Activated CD8-positive, alpha-beta memory T cell treated with anti-CD3 and anti-CD28 coated beads, Interleukin-2, amount 10 ng/mL, durations not matched to agents 7 days and 5 days (primary cell): ENCODE measurements at regions not wholly inside any gene's neighbourhood (a gene's known extent, or its start where the extent isn't known, plus 50 kb on each side); places are given as distances from the start of the nearest gene placed in this dataset.
"Not testable (repeated sequence)": the region's sequence is repeated elsewhere in the genome, so short reads cannot be mapped to it uniquely, and the experiment has no call there.

Experiments
- ATAC-seq: fragments of 150-1000 bp; cut with Tn5 transposase; one replicate; pipeline ENCODE4 v1.10.0; 2021; ENCODE audit warnings: moderate library complexity
- CTCF ChIA-PET: fragments of 350-600 bp; sonication (Branson Sonifier 250); formaldehyde crosslinking; loops from one replicate; lab custom pipeline; 2021; ENCODE audit warnings: antibody characterized with exemption; lab: Charles Lee
- DNase-seq: peaks from one replicate; pipeline ENCODE4 v3.0.0-alpha.2; 2020
- H3K27ac Mint-ChIP-seq: one replicate; pipeline ENCODE4 v1.8.0; 2021; ENCODE audit warnings: mild to moderate bottlenecking, mixed read lengths
- H3K27me3 Mint-ChIP-seq: one replicate; pipeline ENCODE4 v1.8.0; 2021; ENCODE audit warnings: mixed read lengths
- H3K36me3 Mint-ChIP-seq: one replicate; pipeline ENCODE4 v1.8.0; 2021; ENCODE audit warnings: mild to moderate bottlenecking, mixed read lengths
- H3K4me1 Mint-ChIP-seq: one replicate; pipeline ENCODE4 v1.8.0; 2021; ENCODE audit warnings: mixed read lengths
- H3K4me3 Mint-ChIP-seq: one replicate; pipeline ENCODE4 v1.8.0; 2021; ENCODE audit warnings: mild to moderate bottlenecking, moderate library complexity, mixed read lengths
- H3K9me3 Mint-ChIP-seq: one replicate; pipeline ENCODE4 v1.8.0; 2022; ENCODE audit warnings: low read depth, mixed read lengths

GRCh38 chr2:71922499-71923142, 225.0 kb downstream of the CYP26B1 start:
- H3K4me1 Mint-ChIP-seq = no peaks in the 10 kb centered on the region
- DNase-seq = no peak
- no peaks in the 10 kb centered on the region for H3K9me3 Mint-ChIP-seq
- CTCF ChIA-PET = interaction anchor here (0.7 to 3.5 kb wide), 4 partner anchors 229 to 823 kb away, joined by 3 to 38 read pairs (median 4); no protein-coding TSS in a partner anchor
- no peak overlapping the region for H3K4me3 Mint-ChIP-seq
- H3K27me3 Mint-ChIP-seq = peaks cover 7% of the 10 kb centered on the region
- ATAC-seq = no peak
- no peaks in the 10 kb centered on the region for H3K36me3 Mint-ChIP-seq
- no peak overlapping the region for H3K27ac Mint-ChIP-seq

GRCh38 chr2:71922091-71922490, 225.6 kb downstream of the CYP26B1 start:
- no peaks in the 10 kb centered on the region for H3K36me3 Mint-ChIP-seq
- H3K9me3 Mint-ChIP-seq = no peaks in the 10 kb centered on the region
- H3K4me3 Mint-ChIP-seq = no peak overlapping the region
- DNase-seq = peak; percentile 26
- CTCF ChIA-PET = interaction anchor here (1.2 to 3.5 kb wide), 2 partner anchors 229 to 824 kb away, joined by 4 to 38 read pairs; no protein-coding TSS in a partner anchor
- H3K4me1 Mint-ChIP-seq = no peaks in the 10 kb centered on the region
- no peak overlapping the region for H3K27ac Mint-ChIP-seq
- no peak for ATAC-seq
- peaks cover 9% of the 10 kb centered on the region for H3K27me3 Mint-ChIP-seq

- H3K9me3 Mint-ChIP-seq, H3K27me3 Mint-ChIP-seq, H3K27ac Mint-ChIP-seq, H3K4me1 Mint-ChIP-seq, ATAC-seq, H3K4me3 Mint-ChIP-seq, H3K36me3 Mint-ChIP-seq: not testable (repeated sequence)
- CTCF ChIA-PET = interaction anchor here (0.5 to 3.5 kb wide), 3 partner anchors 230 to 659 kb away, joined by 3 to 38 read pairs (median 3); no protein-coding TSS in a partner anchor
- DNase-seq = peak; percentile 23
Observed at GRCh38 chr2:71920819-71921218, 226.8 kb downstream of the CYP26B1 start.

- CTCF ChIA-PET = interaction anchor here (1.0 kb wide), 1 partner anchor 230 kb away, joined by 3 read pairs; no protein-coding TSS in a partner anchor
Observed at GRCh38 chr2:71919708-71920107, 228.0 kb downstream of the CYP26B1 start.

GRCh38 chr2:71910277-71910676, 237.4 kb downstream of the CYP26B1 start:
- no peaks in the 10 kb centered on the region for H3K36me3 Mint-ChIP-seq

More at GRCh38 chr2:71919708-71920107, 228.0 kb downstream of the CYP26B1 start:
- DNase-seq (no peak), ATAC-seq (no peak)
- peaks cover 9% of the 10 kb centered on the region for H3K27me3 Mint-ChIP-seq
- H3K36me3 Mint-ChIP-seq = no peaks in the 10 kb centered on the region
- H3K4me3 Mint-ChIP-seq = no peak overlapping the region
- no peaks in the 10 kb centered on the region for H3K9me3 Mint-ChIP-seq
- no peaks in the 10 kb centered on the region for H3K4me1 Mint-ChIP-seq
- no peak overlapping the region for H3K27ac Mint-ChIP-seq

GRCh38 chr2:71908798-71909197, 238.9 kb downstream of the CYP26B1 start:
- Mint-ChIP-seq H3K27ac (no peak overlapping the region), H3K4me1 (no peaks in the 10 kb centered on the region), H3K4me3 (no peak overlapping the region), H3K27me3 (peaks cover 18% of the 10 kb centered on the region), H3K9me3 (peaks cover 5% of the 10 kb centered on the region), H3K36me3 (no peaks in the 10 kb centered on the region)
- CTCF ChIA-PET = interaction anchor here (2.5 kb wide), 1 partner anchor 15 kb away, joined by 10 read pairs; no protein-coding TSS in a partner anchor
- DNase-seq = no peak
- ATAC-seq = no peak

More at GRCh38 chr2:71910277-71910676, 237.4 kb downstream of the CYP26B1 start:
- CTCF ChIA-PET = interaction anchor here (2.5 kb wide), 1 partner anchor 14 kb away, joined by 10 read pairs; no protein-coding TSS in a partner anchor
- no peak for DNase-seq
- Mint-ChIP-seq H3K27ac (no peak overlapping the region), H3K27me3 (peaks cover 13% of the 10 kb centered on the region), H3K4me1 (no peaks in the 10 kb centered on the region), H3K9me3 (peaks cover 5% of the 10 kb centered on the region), H3K4me3 (no peak overlapping the region)
- ATAC-seq = no peak

GRCh38 chr2:71907503-71907902, 240.2 kb downstream of the CYP26B1 start:
- no peak for DNase-seq
- no peaks in the 10 kb centered on the region for H3K36me3 Mint-ChIP-seq
- H3K4me3 Mint-ChIP-seq = no peak overlapping the region
- ATAC-seq = no peak
- H3K4me1 Mint-ChIP-seq = no peaks in the 10 kb centered on the region
- H3K9me3 Mint-ChIP-seq = peaks cover 5% of the 10 kb centered on the region
- CTCF ChIA-PET = no interaction called here
- peaks cover 18% of the 10 kb centered on the region for H3K27me3 Mint-ChIP-seq
- H3K27ac Mint-ChIP-seq = no peak overlapping the region

- Mint-ChIP-seq H3K27me3 (peaks cover 18% of the 10 kb centered on the region), H3K4me1 (no peaks in the 10 kb centered on the region), H3K36me3 (no peaks in the 10 kb centered on the region), H3K27ac (no peak overlapping the region), H3K4me3 (no peak overlapping the region), H3K9me3 (peaks cover 5% of the 10 kb centered on the region)
- DNase-seq (no peak), ATAC-seq (no peak)
- CTCF ChIA-PET = no interaction called here
Observed at GRCh38 chr2:71906357-71906973, 241.2 kb downstream of the CYP26B1 start.

- CTCF ChIA-PET = no interaction called here
- DNase-seq = no peak
- no peak overlapping the region for H3K4me3 Mint-ChIP-seq
- peaks cover 3% of the 10 kb centered on the region for H3K9me3 Mint-ChIP-seq
- no peaks in the 10 kb centered on the region for H3K36me3 Mint-ChIP-seq
- ATAC-seq = no peak
- no peaks in the 10 kb centered on the region for H3K4me1 Mint-ChIP-seq
- no peak overlapping the region for H3K27ac Mint-ChIP-seq
- H3K27me3 Mint-ChIP-seq = peaks cover 20% of the 10 kb centered on the region
Observed at GRCh38 chr2:71905205-71905604, 242.5 kb downstream of the CYP26B1 start.

GRCh38 chr2:71903841-71904240, 243.8 kb downstream of the CYP26B1 start:
- CTCF ChIA-PET = no interaction called here
- Mint-ChIP-seq H3K36me3 (no peaks in the 10 kb centered on the region), H3K27ac (no peak overlapping the region), H3K4me3 (no peak overlapping the region), H3K27me3 (peaks cover 22% of the 10 kb centered on the region), H3K9me3 (no peaks in the 10 kb centered on the region), H3K4me1 (no peaks in the 10 kb centered on the region)
- ATAC-seq (no peak), DNase-seq (no peak)

- H3K27ac Mint-ChIP-seq = no peak overlapping the region
- peaks cover 12% of the 10 kb centered on the region for H3K27me3 Mint-ChIP-seq
- DNase-seq = peak; percentile 4
- no peaks in the 10 kb centered on the region for H3K36me3 Mint-ChIP-seq
- no peaks in the 10 kb centered on the region for H3K4me1 Mint-ChIP-seq
- ATAC-seq = no peak
- H3K4me3 Mint-ChIP-seq = no peak overlapping the region
- H3K9me3 Mint-ChIP-seq = no peaks in the 10 kb centered on the region
- CTCF ChIA-PET = no interaction called here
Observed at GRCh38 chr2:71901466-71901865, 246.2 kb downstream of the CYP26B1 start.

GRCh38 chr2:71898851-71899681, 248.6 kb downstream of the CYP26B1 start:
- H3K9me3 Mint-ChIP-seq = no peaks in the 10 kb centered on the region
- no peak for ATAC-seq
- H3K36me3 Mint-ChIP-seq = no peaks in the 10 kb centered on the region
- DNase-seq = peak; percentile 25
- H3K4me3 Mint-ChIP-seq = no peak overlapping the region
- CTCF ChIA-PET = no interaction called here
- no peak overlapping the region for H3K27ac Mint-ChIP-seq
- peaks cover 5% of the 10 kb centered on the region for H3K27me3 Mint-ChIP-seq
- H3K4me1 Mint-ChIP-seq = no peaks in the 10 kb centered on the region

- ATAC-seq = no peak
- CTCF ChIA-PET = no interaction called here
- Mint-ChIP-seq H3K36me3 (no peaks in the 10 kb centered on the region), H3K9me3 (no peaks in the 10 kb centered on the region), H3K4me3 (no peak overlapping the region), H3K27me3 (peaks cover 4% of the 10 kb centered on the region), H3K27ac (no peak overlapping the region), H3K4me1 (no peaks in the 10 kb centered on the region)
- peak; percentile 23 for DNase-seq
Observed at GRCh38 chr2:71898375-71898774, 249.3 kb downstream of the CYP26B1 start.
